ENCODE measurements at regions not wholly inside any gene's neighbourhood (a gene's known extent, or its start where the extent isn't known, plus 50 kb on each side); places are given as distances from the start of the nearest gene placed in this dataset.
"Not testable (repeated sequence)": the region's sequence is repeated elsewhere in the genome, so short reads cannot be mapped to it uniquely, and the experiment has no call there.

GRCh38 chr10:30694518-30695228, 65.1 kb upstream of the LYZL2 start:
- 54 to 60% methylated on average over 6 of the region's 6 CpGs for WGBS, 2 donors
- Histone ChIP-seq H3K9me3 (no peaks in the 10 kb centered on the region), H3K27ac (no peak overlapping the region), H3K4me3 (no peak overlapping the region), H3K36me3 (replicated peaks in 1 of 2; ENCODE audit: insufficient read depth in 1 of 2, low read depth in 2 of 2) (no peaks in the 10 kb centered on the region), H3K4me1 (no peaks in the 10 kb centered on the region), H3K27me3 (no peaks in the 10 kb centered on the region)
- intact Hi-C loops (cut with DNase I), result no loop called here
- no peak for DNase-seq
- no peak for TF ChIP-seq POLR2A (IDR thresholded peaks at IDR 0.05)
- TF ChIP-seq CTCF (IDR thresholded peaks at IDR 0.05), result no peak
- ATAC-seq, result no peak

GRCh38 chr10:30691639-30692015, 62.1 kb upstream of the LYZL2 start:
- H3K27ac ChIP-seq, result no peak overlapping the region
- no peak for ATAC-seq

GRCh38 chr10:30690948-30691638, 61.5 kb upstream of the LYZL2 start:
- intact Hi-C loops (cut with DNase I); DNase-seq; H3K4me1 ChIP-seq; ATAC-seq; H3K27me3 ChIP-seq; H3K36me3 ChIP-seq (replicated peaks in 1 of 2; ENCODE audit: insufficient read depth in 1 of 2, low read depth in 2 of 2); H3K9me3 ChIP-seq; H3K4me3 ChIP-seq; H3K27ac ChIP-seq: not testable (repeated sequence)
- WGBS, 2 donors, result 73 to 82% methylated on average over 23 to 24 of the region's 24 CpGs

More at GRCh38 chr10:30691639-30692015, 62.1 kb upstream of the LYZL2 start:
- DNase-seq, result no peak
- intact Hi-C loops (cut with DNase I), result no loop called here
- H3K4me1 ChIP-seq, result no peaks in the 10 kb centered on the region
- WGBS, 2 donors, result 82 to 83% methylated on average over 13 of the region's 13 CpGs
- H3K27me3 ChIP-seq, result no peaks in the 10 kb centered on the region
- H3K4me3 ChIP-seq, result no peak overlapping the region
- no peaks in the 10 kb centered on the region for H3K9me3 ChIP-seq
- TF ChIP-seq POLR2A (IDR thresholded peaks at IDR 0.05) (no peak), CTCF (IDR thresholded peaks at IDR 0.05) (no peak)
- H3K36me3 ChIP-seq (replicated peaks in 1 of 2; ENCODE audit: insufficient read depth in 1 of 2, low read depth in 2 of 2), result no peaks in the 10 kb centered on the region

GRCh38 chr10:30688456-30688855, 58.9 kb upstream of the LYZL2 start:
- Histone ChIP-seq H3K27ac (no peak overlapping the region), H3K27me3 (no peaks in the 10 kb centered on the region), H3K36me3 (replicated peaks in 1 of 2; ENCODE audit: insufficient read depth in 1 of 2, low read depth in 2 of 2) (no peaks in the 10 kb centered on the region), H3K9me3 (no peaks in the 10 kb centered on the region), H3K4me1 (no peaks in the 10 kb centered on the region), H3K4me3 (no peak overlapping the region)
- 39 to 44% methylated on average over 4 of the region's 4 CpGs for WGBS, 2 donors
- no peak for ATAC-seq
- DNase-seq, result no peak
- intact Hi-C loops (cut with DNase I), result loop anchor here (10.0 kb wide), 1 partner anchor 1194 kb away; no protein-coding TSS in a partner anchor
- no peak for TF ChIP-seq CTCF (IDR thresholded peaks at IDR 0.05)
- no peak for TF ChIP-seq POLR2A (IDR thresholded peaks at IDR 0.05)

GRCh38 chr10:30687698-30688213, 58.2 kb upstream of the LYZL2 start:
- H3K27me3 ChIP-seq, result no peaks in the 10 kb centered on the region
- H3K4me1 ChIP-seq, result no peaks in the 10 kb centered on the region
- H3K4me3 ChIP-seq, result no peak overlapping the region
- TF ChIP-seq CTCF (IDR thresholded peaks at IDR 0.05), result peak; percentile 31 to 67 (median 60)
- no peak for TF ChIP-seq POLR2A (IDR thresholded peaks at IDR 0.05)
- 2 to 3% methylated on average over 3 to 7 of the region's 7 CpGs for WGBS, 2 donors
- intact Hi-C loops (cut with DNase I), result loop anchor here (10.0 kb wide), 1 partner anchor 1193 kb away; no protein-coding TSS in a partner anchor
- peak; percentile 70 for ATAC-seq
- DNase-seq, result peak; percentile 57 to 64 (median 61)
- H3K27ac ChIP-seq, result no peak overlapping the region
- no peaks in the 10 kb centered on the region for H3K9me3 ChIP-seq
- no peaks in the 10 kb centered on the region for H3K36me3 ChIP-seq (replicated peaks in 1 of 2; ENCODE audit: insufficient read depth in 1 of 2, low read depth in 2 of 2)
